KOPT-K1 (cell line): ENCODE measurements at regions not wholly inside any gene's neighbourhood (a gene's known extent, or its start where the extent isn't known, plus 50 kb on each side); places are given as distances from the start of the nearest gene placed in this dataset.

Experiments used
- H3K27ac ChIP-seq: fragments of 200-600 bp; sonication (generic); 2 replicates; pipeline ENCODE4 v1.5.1; 2016; ENCODE audit warnings: antibody characterized with exemption, mild to moderate bottlenecking, low read depth, low read length; ENCODE audit not compliant: poor library complexity, severe bottlenecking
- H3K36me3 ChIP-seq: fragments of 200-600 bp; sonication (generic); 2 replicates; pipeline ENCODE4 v1.5.1; 2017; ENCODE audit warnings: antibody characterized with exemption, mild to moderate bottlenecking, low read length, moderate library complexity; ENCODE audit not compliant: insufficient read depth
- H3K9me3 ChIP-seq: fragments of 200-600 bp; sonication (generic); 2 replicates; pipeline ENCODE4 v1.5.1; 2017; ENCODE audit warnings: antibody characterized with exemption, low read length, mild to moderate bottlenecking; ENCODE audit not compliant: insufficient read depth, poor library complexity, severe bottlenecking

DNA sequence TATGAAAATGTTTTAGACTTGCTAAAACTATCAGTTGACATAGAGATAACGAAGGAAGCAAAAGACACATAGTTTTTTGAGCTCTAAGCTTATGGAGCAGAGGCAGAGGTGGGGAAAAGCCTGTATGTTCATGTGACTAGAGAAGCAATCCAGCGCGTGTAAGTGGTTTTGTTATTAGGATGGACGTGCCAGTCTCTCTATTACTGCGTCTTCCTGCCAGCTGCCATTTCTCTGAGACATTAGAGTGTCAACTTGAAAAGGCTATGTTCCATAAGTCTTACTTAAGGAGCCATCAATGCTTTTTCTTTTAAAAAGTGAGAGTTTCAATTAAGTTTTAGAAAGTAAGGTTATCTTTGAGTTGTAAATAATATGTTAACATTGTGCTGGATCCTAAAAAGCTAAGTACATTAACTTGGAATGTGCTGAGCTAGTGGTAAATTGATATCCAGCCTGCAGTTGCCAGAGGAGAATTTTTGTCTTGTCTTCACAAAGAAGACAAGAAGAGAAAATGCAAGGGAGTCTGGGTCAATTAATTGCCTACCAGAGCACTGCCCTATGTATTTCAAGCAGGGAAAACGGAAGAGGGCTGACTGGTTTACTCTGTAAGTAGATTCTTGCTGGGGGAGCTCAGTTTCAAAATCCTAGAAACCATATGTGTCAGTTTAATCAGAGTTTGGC is 161.8 kb upstream of the B3GALT2 start:
- Histone ChIP-seq H3K27ac (no peak overlapping the region), H3K36me3 (no peaks in the 10 kb centered on the region)

GRCh38 chr1:193346085-193346484 is 159.7 kb upstream of the B3GALT2 start:
- no peaks in the 10 kb centered on the region for H3K9me3 ChIP-seq
- H3K36me3 ChIP-seq, result no peaks in the 10 kb centered on the region
- no peak overlapping the region for H3K27ac ChIP-seq

More for the DNA sequence above, 161.8 kb upstream of the B3GALT2 start:
- H3K9me3 ChIP-seq, result no peaks in the 10 kb centered on the region

- no peaks in the 10 kb centered on the region for H3K9me3 ChIP-seq
- no peaks in the 10 kb centered on the region for H3K36me3 ChIP-seq
- no peak overlapping the region for H3K27ac ChIP-seq
Measured at GRCh38 chr1:193342811-193343210, 156.4 kb upstream of the B3GALT2 start.

- no peaks in the 10 kb centered on the region for H3K36me3 ChIP-seq
- H3K27ac ChIP-seq, result no peak overlapping the region
- H3K9me3 ChIP-seq, result no peaks in the 10 kb centered on the region
Measured at GRCh38 chr1:193340331-193340730, 153.9 kb upstream of the B3GALT2 start.

- H3K36me3 ChIP-seq, result no peaks in the 10 kb centered on the region
- H3K9me3 ChIP-seq, result no peaks in the 10 kb centered on the region
- no peak overlapping the region for H3K27ac ChIP-seq
Measured at GRCh38 chr1:193339401-193339800, 153.0 kb upstream of the B3GALT2 start.

DNA sequence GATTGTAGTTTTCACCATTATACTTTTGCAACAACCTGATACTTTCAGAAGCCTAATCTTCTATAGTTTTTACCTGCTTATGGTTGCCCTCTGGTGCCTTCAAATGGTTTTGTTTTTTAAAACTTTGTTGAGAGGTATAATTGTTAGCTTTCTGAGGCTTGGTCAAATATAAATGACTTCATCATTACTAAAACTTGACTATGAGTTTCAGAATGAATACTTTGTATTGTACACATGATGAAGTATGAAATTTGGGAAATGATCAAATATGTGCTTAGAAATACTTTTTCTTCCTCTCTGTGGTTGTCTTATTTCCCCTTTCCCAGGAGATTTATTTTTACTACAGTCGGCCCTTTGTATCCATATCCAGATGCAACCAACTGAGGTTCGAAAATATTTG is 151.8 kb upstream of the B3GALT2 start:
- Histone ChIP-seq H3K36me3 (no peaks in the 10 kb centered on the region), H3K27ac (no peak overlapping the region), H3K9me3 (peaks cover 10% of the 10 kb centered on the region)

- no peak overlapping the region for H3K27ac ChIP-seq
- H3K36me3 ChIP-seq, result no peaks in the 10 kb centered on the region
- peaks cover 13% of the 10 kb centered on the region for H3K9me3 ChIP-seq
Measured at GRCh38 chr1:193335806-193336428, 149.5 kb upstream of the B3GALT2 start.

- Histone ChIP-seq H3K9me3 (peaks cover 13% of the 10 kb centered on the region), H3K36me3 (no peaks in the 10 kb centered on the region), H3K27ac (no peak overlapping the region)
Measured at GRCh38 chr1:193333166-193333565, 146.8 kb upstream of the B3GALT2 start.

- Histone ChIP-seq H3K27ac (no peak overlapping the region), H3K9me3 (no peaks in the 10 kb centered on the region), H3K36me3 (no peaks in the 10 kb centered on the region)
Measured at GRCh38 chr1:193326296-193326695, 139.9 kb upstream of the B3GALT2 start.

DNA sequence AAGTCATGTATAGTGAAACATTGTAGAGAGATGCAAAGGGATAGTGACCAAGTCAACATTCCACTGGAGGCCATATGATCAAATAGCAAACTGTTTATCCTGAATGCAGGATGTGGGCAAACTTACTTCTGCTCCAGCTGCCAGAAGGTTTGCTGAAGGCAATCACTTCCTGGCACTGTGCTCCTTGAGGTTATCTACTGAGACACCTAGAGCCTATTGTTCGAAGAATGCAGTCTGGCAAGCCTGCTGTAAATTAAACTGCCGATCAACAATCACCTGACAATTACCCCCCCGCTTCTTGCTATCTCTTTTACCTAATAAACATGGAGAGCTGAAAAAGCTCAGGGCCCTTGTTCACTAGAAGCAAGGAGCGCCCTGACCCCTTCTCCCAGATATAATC is 139.4 kb upstream of the B3GALT2 start:
- H3K27ac ChIP-seq, result no peak overlapping the region
- H3K36me3 ChIP-seq, result no peaks in the 10 kb centered on the region
- no peaks in the 10 kb centered on the region for H3K9me3 ChIP-seq

- Histone ChIP-seq H3K36me3 (no peaks in the 10 kb centered on the region), H3K9me3 (no peaks in the 10 kb centered on the region), H3K27ac (no peak overlapping the region)
Measured at GRCh38 chr1:193325042-193325441, 138.6 kb upstream of the B3GALT2 start.

DNA sequence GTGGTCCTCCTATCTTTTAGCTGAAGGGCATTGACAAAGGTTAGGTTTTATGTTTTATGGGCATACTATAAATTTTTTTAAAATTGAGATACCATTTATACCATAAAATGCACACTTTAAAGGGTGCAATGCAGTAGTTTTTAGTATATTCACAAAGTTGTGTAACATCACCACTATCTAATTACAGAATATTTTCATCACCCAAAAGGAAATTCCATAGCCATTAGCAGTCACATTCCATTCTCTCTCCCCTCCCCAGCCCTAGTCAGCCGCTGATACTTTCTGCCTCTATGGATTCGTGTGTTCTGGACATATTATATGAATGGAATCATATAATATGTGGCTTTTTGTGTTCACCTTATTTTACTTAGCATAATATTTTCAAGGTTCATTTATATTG is 135.8 kb upstream of the B3GALT2 start:
- Histone ChIP-seq H3K9me3 (peaks cover 14% of the 10 kb centered on the region), H3K27ac (no peak overlapping the region), H3K36me3 (no peaks in the 10 kb centered on the region)

DNA sequence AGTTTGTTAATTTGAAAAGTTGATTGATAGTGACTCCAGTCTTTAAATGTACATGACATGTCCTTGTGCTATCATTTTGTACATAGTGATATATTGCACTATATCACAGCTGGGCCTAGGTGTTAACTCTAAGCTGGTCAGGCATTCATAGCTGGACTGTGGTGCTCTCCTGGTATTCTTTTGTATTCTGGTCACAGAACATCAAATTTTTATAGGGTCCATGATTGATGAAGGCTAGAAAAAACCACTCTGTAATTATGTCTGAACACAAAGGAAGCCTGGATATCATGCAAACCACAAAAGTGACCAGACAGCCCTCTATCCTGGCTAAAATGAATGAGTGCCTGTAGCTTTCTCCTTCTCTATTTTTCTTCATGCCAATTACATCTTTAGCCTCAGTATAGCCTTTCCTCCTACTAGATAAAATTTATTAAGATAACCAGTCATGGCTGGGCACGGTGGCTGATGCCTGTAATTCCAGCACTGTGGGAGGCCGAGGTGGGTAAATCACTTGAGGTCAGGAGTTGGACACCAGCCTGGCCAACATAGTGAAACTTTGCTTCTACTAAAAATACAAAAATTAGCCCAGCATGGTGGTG is 134.9 kb upstream of the B3GALT2 start:
- H3K36me3 ChIP-seq, result no peaks in the 10 kb centered on the region
- H3K27ac ChIP-seq, result no peak overlapping the region
- peaks cover 14% of the 10 kb centered on the region for H3K9me3 ChIP-seq

DNA sequence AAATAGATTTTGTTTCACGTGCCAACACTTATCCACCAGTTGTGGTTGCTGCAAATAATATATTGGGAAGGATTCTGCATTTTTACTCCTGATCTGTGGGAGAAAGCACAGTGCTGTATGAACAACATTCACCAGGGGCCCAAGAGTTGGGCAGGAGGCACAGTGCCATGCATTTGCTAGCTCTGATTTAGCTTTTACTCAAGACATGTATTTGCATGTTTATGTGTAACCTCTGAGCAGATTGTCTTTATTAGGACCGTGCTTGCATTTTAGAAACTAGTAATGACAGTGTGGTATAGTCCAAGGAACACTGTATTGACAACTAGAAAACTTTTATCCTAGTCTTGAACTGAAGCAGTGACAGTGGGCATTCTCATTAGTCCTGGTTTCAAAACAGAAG is 133.9 kb upstream of the B3GALT2 start:
- no peaks in the 10 kb centered on the region for H3K36me3 ChIP-seq
- H3K27ac ChIP-seq, result no peak overlapping the region
- peaks cover 14% of the 10 kb centered on the region for H3K9me3 ChIP-seq

- Histone ChIP-seq H3K27ac (no peak overlapping the region), H3K9me3 (peaks cover 14% of the 10 kb centered on the region), H3K36me3 (no peaks in the 10 kb centered on the region)
Measured at GRCh38 chr1:193318347-193318746, 131.9 kb upstream of the B3GALT2 start.
